ENCODE measurements at regions not wholly inside any gene's neighbourhood (a gene's known extent, or its start where the extent isn't known, plus 50 kb on each side); places are given as distances from the start of the nearest gene placed in this dataset.

- no peak for DNase-seq
- Histone ChIP-seq H3K36me3 (no peaks in the 10 kb centered on the region), H3K9me3 (replicated peaks) (no peaks in the 10 kb centered on the region), H3K27ac (replicated peaks) (no peak overlapping the region), H3K27me3 (ENCODE audit: low read depth) (no peaks in the 10 kb centered on the region), H3K4me1 (no peaks in the 10 kb centered on the region), H3K4me3 (no peak overlapping the region)
- no peak for TF ChIP-seq CTCF (IDR thresholded peaks at IDR 0.05; ENCODE audit: borderline replicate concordance)
- intact Hi-C loops (cut with micrococcal nuclease): no loop called here
Observed at GRCh38 chr9:99626426-99626825, 195.3 kb upstream of the NR4A3 start.

- Histone ChIP-seq H3K4me1 (no peaks in the 10 kb centered on the region), H3K36me3 (no peaks in the 10 kb centered on the region), H3K4me3 (no peak overlapping the region), H3K9me3 (replicated peaks) (no peaks in the 10 kb centered on the region), H3K27ac (replicated peaks) (no peak overlapping the region), H3K27me3 (ENCODE audit: low read depth) (no peaks in the 10 kb centered on the region)
- intact Hi-C loops (cut with micrococcal nuclease): no loop called here
- no peak for TF ChIP-seq CTCF (IDR thresholded peaks at IDR 0.05; ENCODE audit: borderline replicate concordance)
- DNase-seq: no peak
Observed at GRCh38 chr9:99628285-99628684, 193.4 kb upstream of the NR4A3 start.

GRCh38 chr9:99628849-99629620 lies 192.7 kb upstream of the NR4A3 start:
- H3K4me1 ChIP-seq: no peaks in the 10 kb centered on the region
- no peaks in the 10 kb centered on the region for H3K27me3 ChIP-seq (ENCODE audit: low read depth)
- H3K27ac ChIP-seq (replicated peaks): no peak overlapping the region
- DNase-seq: no peak
- no peak for TF ChIP-seq CTCF (IDR thresholded peaks at IDR 0.05; ENCODE audit: borderline replicate concordance)
- H3K36me3 ChIP-seq: no peaks in the 10 kb centered on the region
- intact Hi-C loops (cut with micrococcal nuclease): no loop called here
- H3K4me3 ChIP-seq: no peak overlapping the region
- no peaks in the 10 kb centered on the region for H3K9me3 ChIP-seq (replicated peaks)

GRCh38 chr9:99632349-99633038 lies 189.2 kb upstream of the NR4A3 start:
- Histone ChIP-seq H3K4me1 (no peaks in the 10 kb centered on the region), H3K27me3 (ENCODE audit: low read depth) (no peaks in the 10 kb centered on the region), H3K36me3 (no peaks in the 10 kb centered on the region), H3K9me3 (replicated peaks) (no peaks in the 10 kb centered on the region), H3K4me3 (no peak overlapping the region), H3K27ac (replicated peaks) (no peak overlapping the region)
- no peak for TF ChIP-seq CTCF (IDR thresholded peaks at IDR 0.05; ENCODE audit: borderline replicate concordance)
- DNase-seq: no peak
- intact Hi-C loops (cut with micrococcal nuclease): no loop called here

- Histone ChIP-seq H3K4me1 (no peaks in the 10 kb centered on the region), H3K27ac (replicated peaks) (no peak overlapping the region), H3K36me3 (no peaks in the 10 kb centered on the region), H3K27me3 (ENCODE audit: low read depth) (no peaks in the 10 kb centered on the region), H3K4me3 (no peak overlapping the region), H3K9me3 (replicated peaks) (no peaks in the 10 kb centered on the region)
- no peak for DNase-seq
- TF ChIP-seq CTCF (IDR thresholded peaks at IDR 0.05; ENCODE audit: borderline replicate concordance): no peak
- intact Hi-C loops (cut with micrococcal nuclease): no loop called here
Observed at GRCh38 chr9:99633265-99633664, 188.4 kb upstream of the NR4A3 start.

All from left ventricle myocardium inferior (tissue), 1 donor.